ENCODE measurements at regions not wholly inside any gene's neighbourhood (a gene's known extent, or its start where the extent isn't known, plus 50 kb on each side); places are given as distances from the start of the nearest gene placed in this dataset.

DNA sequence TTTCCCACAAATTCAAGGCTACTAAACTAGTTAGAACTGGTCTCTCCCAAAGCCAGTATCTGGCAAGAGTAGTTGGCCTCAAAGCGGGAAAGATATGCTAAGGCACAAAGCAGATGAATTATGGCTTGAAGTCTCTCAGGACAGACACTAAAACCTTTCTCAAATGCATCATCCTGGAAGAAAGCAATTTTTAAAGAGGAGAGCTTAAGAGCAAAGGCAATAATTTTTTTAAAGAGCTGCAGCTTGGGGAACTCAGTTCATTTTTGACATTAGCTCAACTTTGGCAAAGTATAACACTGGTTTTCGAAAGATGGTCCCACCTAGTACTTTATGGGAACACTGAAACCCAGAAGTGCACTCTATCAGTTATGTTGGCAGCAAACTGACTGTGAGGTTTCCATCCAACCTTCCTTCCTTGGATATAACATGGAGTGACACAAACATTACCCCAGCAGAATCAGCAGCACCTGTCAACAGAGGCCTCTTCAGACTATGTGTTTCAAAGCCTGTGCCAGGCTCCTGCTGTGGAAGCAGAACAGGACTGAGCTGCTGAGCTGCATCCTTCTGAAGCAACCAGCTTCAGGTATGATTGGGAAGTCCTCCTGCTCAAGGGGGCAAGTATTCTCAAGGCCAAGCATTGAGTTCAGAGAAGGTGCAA lies 852.3 kb upstream of the HS3ST5 start:
- FAIRE-seq: no peak
- Histone ChIP-seq H3K4me2 (ENCODE audit: insufficient read depth, low read length) (no peak overlapping the region), H3K4me1 (ENCODE audit: control insufficient read depth, extremely low read depth, insufficient read depth, low read length) (no peaks in the 10 kb centered on the region), H3K27ac (ENCODE audit: insufficient read depth, low read depth, low read length) (no peak overlapping the region), H3K9me3 (replicated peaks; ENCODE audit: control insufficient read depth, insufficient read depth, low read length) (peaks cover 5% of the 10 kb centered on the region), H3K4me3 (replicated peaks in 1 of 3; ENCODE audit: insufficient read depth in 1 of 3, low read depth in 1 of 3, low read length in 3 of 3) (no peak overlapping the region), H2AFZ (ENCODE audit: low read depth, low read length) (no peak overlapping the region), H4K20me1 (replicated peaks; ENCODE audit: control insufficient read depth, extremely low read depth, insufficient read depth, low read length) (no peaks in the 10 kb centered on the region), H3K79me2 (ENCODE audit: control insufficient read depth, insufficient read depth, low read length) (no peaks in the 10 kb centered on the region), H3K9me1 (replicated peaks; ENCODE audit: control insufficient read depth, extremely low read depth, insufficient read depth, low read length) (no peaks in the 10 kb centered on the region), H3K36me3 (ENCODE audit: control insufficient read depth in 2 of 2, extremely low read depth in 1 of 2, insufficient read depth in 2 of 2, low read length in 2 of 2) (no peaks in the 10 kb centered on the region), H3K27me3 (ENCODE audit: control insufficient read depth in 2 of 2, insufficient read depth in 2 of 2, low read length in 2 of 2) (no peaks in the 10 kb centered on the region), H3K9ac (replicated peaks; ENCODE audit: extremely low read depth, insufficient read depth, low read length) (no peak overlapping the region)
- dilution Hi-C loops (cut with MboI; ENCODE audit: extremely low pct_ligation_motif_present, low sequenced_read_pairs): no loop called here
- ChIA-PET CTCF (no interaction called here), POLR2A (no interaction called here)
- intact Hi-C loops (cut with micrococcal nuclease): no loop called here
- BruUV-seq (replicated peaks): no TSS peak
- no peak for DNase-seq (ENCODE audit: low read depth, low spot score)
- no peak for TF ChIP-seq GATA2 (IDR thresholded peaks at IDR 0.05; ENCODE audit: insufficient read depth, insufficient read length, low read depth, low read length)
- no peak for TF ChIP-seq JUN (IDR thresholded peaks at IDR 0.05; ENCODE audit: borderline replicate concordance, insufficient read depth, insufficient read length, low read depth)
- TF ChIP-seq POLR2A (IDR thresholded peaks at IDR 0.05; ENCODE audit: low read depth, low read length): no peak
- no peak for TF ChIP-seq EZH2 (IDR thresholded peaks at IDR 0.05; ENCODE audit: borderline replicate concordance, low read depth, low read length, severe bottlenecking)
- TF ChIP-seq, protein P1, sequence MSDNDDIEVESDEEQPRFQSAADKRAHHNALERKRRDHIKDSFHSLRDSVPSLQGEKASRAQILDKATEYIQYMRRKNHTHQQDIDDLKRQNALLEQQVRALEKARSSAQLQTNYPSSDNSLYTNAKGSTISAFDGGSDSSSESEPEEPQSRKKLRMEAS (IDR thresholded peaks at IDR 0.05; ENCODE audit: insufficient read depth, insufficient read length): no peak
- no peak for TF ChIP-seq MYC (IDR thresholded peaks at IDR 0.05; ENCODE audit: low read depth, low read length)
- TF ChIP-seq POLR2AphosphoS5 (IDR thresholded peaks at IDR 0.05; ENCODE audit: insufficient read depth, low read depth, low read length): no peak
- no peak for TF ChIP-seq FOS (IDR thresholded peaks at IDR 0.05; ENCODE audit: borderline replicate concordance, insufficient read depth, low read length)
- TF ChIP-seq, protein P2, sequence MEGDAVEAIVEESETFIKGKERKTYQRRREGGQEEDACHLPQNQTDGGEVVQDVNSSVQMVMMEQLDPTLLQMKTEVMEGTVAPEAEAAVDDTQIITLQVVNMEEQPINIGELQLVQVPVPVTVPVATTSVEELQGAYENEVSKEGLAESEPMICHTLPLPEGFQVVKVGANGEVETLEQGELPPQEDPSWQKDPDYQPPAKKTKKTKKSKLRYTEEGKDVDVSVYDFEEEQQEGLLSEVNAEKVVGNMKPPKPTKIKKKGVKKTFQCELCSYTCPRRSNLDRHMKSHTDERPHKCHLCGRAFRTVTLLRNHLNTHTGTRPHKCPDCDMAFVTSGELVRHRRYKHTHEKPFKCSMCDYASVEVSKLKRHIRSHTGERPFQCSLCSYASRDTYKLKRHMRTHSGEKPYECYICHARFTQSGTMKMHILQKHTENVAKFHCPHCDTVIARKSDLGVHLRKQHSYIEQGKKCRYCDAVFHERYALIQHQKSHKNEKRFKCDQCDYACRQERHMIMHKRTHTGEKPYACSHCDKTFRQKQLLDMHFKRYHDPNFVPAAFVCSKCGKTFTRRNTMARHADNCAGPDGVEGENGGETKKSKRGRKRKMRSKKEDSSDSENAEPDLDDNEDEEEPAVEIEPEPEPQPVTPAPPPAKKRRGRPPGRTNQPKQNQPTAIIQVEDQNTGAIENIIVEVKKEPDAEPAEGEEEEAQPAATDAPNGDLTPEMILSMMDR (IDR thresholded peaks at IDR 0.05; ENCODE audit: extremely low read depth in 1 of 2, insufficient read depth in 1 of 2, low read depth in 1 of 2, low read length in 2 of 2): no peak
